GM23248 (cell line): ENCODE measurements at regions not wholly inside any gene's neighbourhood (a gene's known extent, or its start where the extent isn't known, plus 50 kb on each side); places are given as distances from the start of the nearest gene placed in this dataset.

Experiments used
- DNase-seq: peaks from one replicate; pipeline ENCODE4 v3.0.0-alpha.2; 2015
- H2AFZ ChIP-seq: fragments of 200-600 bp; sonication (generic); 2 replicates; pipeline ENCODE4 v1.6.1; 2016; ENCODE audit warnings: antibody characterized with exemption
- H3F3A ChIP-seq: fragments of 200-600 bp; sonication (generic); 2 replicates; pipeline ENCODE4 v1.6.1; 2016; ENCODE audit warnings: mild to moderate bottlenecking, antibody characterized with exemption, mixed run types; ENCODE audit not compliant: insufficient read depth
- H3K27ac ChIP-seq: fragments of 200-600 bp; sonication (generic); 2 replicates; pipeline ENCODE4 v1.5.1; 2016; ENCODE audit warnings: mild to moderate bottlenecking
- H3K27me3 ChIP-seq: fragments of 200-600 bp; sonication (generic); replicated peaks from 2 replicates; pipeline ENCODE4 v1.6.1; 2016; ENCODE audit warnings: mild to moderate bottlenecking; ENCODE audit not compliant: insufficient read depth
- H3K36me3 ChIP-seq: fragments of 200-600 bp; sonication (generic); 2 replicates; pipeline ENCODE4 v1.6.1; 2016; ENCODE audit warnings: low read depth, mild to moderate bottlenecking
- H3K4me1 ChIP-seq: fragments of 200-600 bp; sonication (generic); 2 replicates; pipeline ENCODE4 v1.6.1; 2016; ENCODE audit warnings: mild to moderate bottlenecking; ENCODE audit not compliant: insufficient read depth
- H3K4me2 ChIP-seq: fragments of 200-600 bp; sonication (generic); one replicate; pipeline ENCODE4 v1.6.1; 2016; ENCODE audit warnings: mild to moderate bottlenecking; ENCODE audit not compliant: unreplicated experiment
- H3K4me3 ChIP-seq: fragments of 200-600 bp; sonication (generic); 2 replicates; pipeline ENCODE4 v1.5.1; 2016; ENCODE audit warnings: mild to moderate bottlenecking
- H3K79me2 ChIP-seq: fragments of 200-600 bp; sonication (generic); 2 replicates; pipeline ENCODE4 v1.6.1; 2016; ENCODE audit warnings: mild to moderate bottlenecking; ENCODE audit not compliant: insufficient read depth
- H3K9ac ChIP-seq: fragments of 200-600 bp; sonication (generic); 2 replicates; pipeline ENCODE4 v1.6.1; 2016; ENCODE audit warnings: mild to moderate bottlenecking
- H3K9me2 ChIP-seq: fragments of 200-600 bp; sonication (generic); 2 replicates; pipeline ENCODE4 v1.6.1; 2016; ENCODE audit warnings: mixed run types, mild to moderate bottlenecking, moderate library complexity; ENCODE audit not compliant: insufficient read depth
- H3K9me3 ChIP-seq: fragments of 200-600 bp; sonication (generic); one replicate; pipeline ENCODE4 v1.6.1; 2017; ENCODE audit warnings: low read depth
- H4K20me1 ChIP-seq: fragments of 200-600 bp; sonication (generic); 2 replicates; pipeline ENCODE4 v1.6.0; 2016; ENCODE audit not compliant: insufficient read depth
- EZH2 ChIP-seq: fragments of 200-600 bp; sonication (generic); IDR thresholded peaks from 2 replicates; pipeline ENCODE4 v1.6.1; 2018; ENCODE audit warnings: antibody characterized with exemption, mild to moderate bottlenecking; ENCODE audit not compliant: insufficient read depth, poor library complexity, severe bottlenecking
- EZH2phosphoT487 ChIP-seq: fragments of 200-600 bp; sonication (generic); IDR thresholded peaks from 2 replicates; pipeline ENCODE4 v1.6.1; 2018; ENCODE audit warnings: antibody characterized with exemption, moderate library complexity, mild to moderate bottlenecking, low read depth; ENCODE audit not compliant: insufficient read depth
- WGBS, 2 experiments: methylation state at CpG; one replicate each; pipeline ENCODE4 v1.1.6; 2015 to 2017; ENCODE audit warnings: low lambda C conversion rate in 2 of 2, low coverage in 1 of 2; ENCODE audit errors: missing lambda C conversion rate in 2 of 2; 5-methylcytosine and 5-hydroxymethylcytosine counted together
- in situ Hi-C: fragments of 300-500 bp; cut with MboI; formaldehyde crosslinking; loops from 2 replicates; pipeline ENCODE4 v1.15.0; 2020

GRCh38 chr3:124559846-124560574 is 170.2 kb upstream of the UMPS start:
- no peak overlapping the region for H2AFZ ChIP-seq
- 23 to 24% methylated on average over 9 of the region's 9 CpGs for WGBS, 2 experiments
- DNase-seq = peak; percentile 86
- H3K4me2 ChIP-seq = no peak overlapping the region
- in situ Hi-C loops = loop anchor here (10.0 kb wide), 1 partner anchor 205 kb away; no protein-coding TSS in a partner anchor
- no peaks in the 10 kb centered on the region for H3K27me3 ChIP-seq
- no peak overlapping the region for H3K9ac ChIP-seq
- peaks cover 24% of the 10 kb centered on the region; the same call in 1 of the 2 replicates for H3F3A ChIP-seq
- no peak overlapping the region for H3K4me3 ChIP-seq
- H3K4me1 ChIP-seq = peaks cover 21% of the 10 kb centered on the region
- H3K79me2 ChIP-seq = no peaks in the 10 kb centered on the region
- no peaks in the 10 kb centered on the region for H3K9me2 ChIP-seq
- H3K27ac ChIP-seq = no peak overlapping the region
- no peaks in the 10 kb centered on the region for H3K9me3 ChIP-seq
- TF ChIP-seq EZH2phosphoT487 (no peak), EZH2 (no peak)
- no peaks in the 10 kb centered on the region for H3K36me3 ChIP-seq
- no peaks in the 10 kb centered on the region for H4K20me1 ChIP-seq

- Histone ChIP-seq H3K4me2 (no peak overlapping the region), H3K9ac (no peak overlapping the region), H3K9me3 (no peaks in the 10 kb centered on the region), H3K4me1 (peaks cover 21% of the 10 kb centered on the region), H3K27ac (no peak overlapping the region), H3K9me2 (no peaks in the 10 kb centered on the region), H3K27me3 (peaks cover 3% of the 10 kb centered on the region), H3F3A (peaks cover 24% of the 10 kb centered on the region; the same call in 1 of the 2 replicates), H3K4me3 (no peak overlapping the region), H2AFZ (no peak overlapping the region), H3K79me2 (no peaks in the 10 kb centered on the region), H4K20me1 (no peaks in the 10 kb centered on the region), H3K36me3 (no peaks in the 10 kb centered on the region)
- in situ Hi-C loops = no loop called here
- WGBS, 2 experiments = 50 to 59% methylated on average over 2 of the region's 2 CpGs
- no peak for DNase-seq
- no peak for TF ChIP-seq EZH2
- no peak for TF ChIP-seq EZH2phosphoT487
Observed at GRCh38 chr3:124560666-124561215, 169.5 kb upstream of the UMPS start.

GRCh38 chr3:124562769-124563168 is 167.5 kb upstream of the UMPS start:
- peaks cover 16% of the 10 kb centered on the region for H3K4me1 ChIP-seq
- no peak overlapping the region for H3K4me3 ChIP-seq
- H3K27ac ChIP-seq = no peak overlapping the region
- DNase-seq = no peak
- H3F3A ChIP-seq = peaks cover 19% of the 10 kb centered on the region; the same call in 1 of the 2 replicates
- 89 to 91% methylated on average over 14 of the region's 14 CpGs for WGBS, 2 experiments
- no peaks in the 10 kb centered on the region for H3K9me3 ChIP-seq
- H3K79me2 ChIP-seq = no peaks in the 10 kb centered on the region
- H3K4me2 ChIP-seq = no peak overlapping the region
- no peak overlapping the region for H2AFZ ChIP-seq
- no peaks in the 10 kb centered on the region for H4K20me1 ChIP-seq
- H3K9ac ChIP-seq = no peak overlapping the region
- TF ChIP-seq EZH2phosphoT487 = no peak
- TF ChIP-seq EZH2 = no peak
- in situ Hi-C loops = no loop called here
- no peaks in the 10 kb centered on the region for H3K36me3 ChIP-seq
- peaks cover 9% of the 10 kb centered on the region for H3K27me3 ChIP-seq
- no peaks in the 10 kb centered on the region for H3K9me2 ChIP-seq

- 36 to 49% methylated on average over 2 to 3 of the region's 3 CpGs for WGBS, 2 experiments
- Histone ChIP-seq H4K20me1 (no peaks in the 10 kb centered on the region), H3K27ac (no peak overlapping the region), H3K36me3 (no peaks in the 10 kb centered on the region), H3K4me3 (no peak overlapping the region), H3K9me3 (no peaks in the 10 kb centered on the region), H3F3A (peaks cover 14% of the 10 kb centered on the region; the same call in 1 of the 2 replicates), H3K9ac (no peak overlapping the region), H3K79me2 (no peaks in the 10 kb centered on the region), H3K27me3 (peaks cover 9% of the 10 kb centered on the region), H3K4me1 (peaks cover 12% of the 10 kb centered on the region), H2AFZ (no peak overlapping the region), H3K9me2 (no peaks in the 10 kb centered on the region), H3K4me2 (no peak overlapping the region)
- in situ Hi-C loops = no loop called here
- no peak for TF ChIP-seq EZH2
- TF ChIP-seq EZH2phosphoT487 = no peak
- peak; percentile 81 for DNase-seq
Observed at GRCh38 chr3:124563376-124563775, 166.9 kb upstream of the UMPS start.
